Upper lobe of left lung (tissue), 6 donors: ENCODE measurements at regions not wholly inside any gene's neighbourhood (a gene's known extent, or its start where the extent isn't known, plus 50 kb on each side); places are given as distances from the start of the nearest gene placed in this dataset.

ENCODE experiments used
- ATAC-seq, 2 donors: fragments of 200-7000 bp; cut with Tn5 transposase; one replicate each; pipeline ENCODE4 v1.9.1; 2022; ENCODE audit warnings: mild to moderate bottlenecking in 2 of 2, moderate library complexity in 2 of 2; ENCODE audit not compliant: low FRiP score in 2 of 2
- DNase-seq, 2 donors: peaks; one replicate each; pipeline ENCODE4 v3.0.0-alpha.2; 2019 to 2020
- H3K27ac ChIP-seq, 4 donors: fragments of 200-600 bp; sonication (generic); one replicate each; pipeline ENCODE4 v1.5.1; 2016 to 2019
- H3K27me3 ChIP-seq, 4 donors: fragments of 200-600 bp; sonication (generic); one replicate each; pipeline ENCODE4 v1.5.1; 2017 to 2019
- H3K36me3 ChIP-seq, 4 donors: fragments of 200-600 bp; sonication (generic); one replicate each; pipeline ENCODE4 v1.5.1; 2016 to 2019
- H3K4me1 ChIP-seq, 4 donors: fragments of 200-600 bp; sonication (generic); one replicate each; pipeline ENCODE4 v1.5.1; 2018 to 2019
- H3K4me3 ChIP-seq, 4 donors: fragments of 200-600 bp; sonication (generic); one replicate each; pipeline ENCODE4 v1.5.1; 2017 to 2019; ENCODE audit warnings: mild to moderate bottlenecking in 2 of 4, moderate library complexity in 1 of 4
- H3K9me3 ChIP-seq, 4 donors: fragments of 200-600 bp; sonication (generic); one replicate each; pipeline ENCODE4 v1.5.1; 2018 to 2019
- EP300 ChIP-seq, 4 donors: sonication (generic); formaldehyde crosslinking; IDR thresholded peaks; one replicate each; pipeline ENCODE4 v1.5.1; 2017; ENCODE audit warnings: antibody characterized with exemption in 4 of 4, control low read depth in 2 of 4
- POLR2A ChIP-seq, 4 donors: fragments of 450-650 bp; IDR thresholded peaks; one replicate each; pipeline ENCODE4 v1.5.1; 2016 to 2017; ENCODE audit warnings: antibody characterized with exemption in 4 of 4, mild to moderate bottlenecking in 2 of 4
- POLR2AphosphoS5 ChIP-seq, 2 donors: sonication (generic); formaldehyde crosslinking; IDR thresholded peaks; one replicate each; pipeline ENCODE4 v1.5.1; 2017; ENCODE audit warnings: antibody characterized with exemption in 2 of 2
- WGBS, 2 donors: methylation state at CpG; one replicate each; pipeline ENCODE4 v1.1.5; 2017 to 2018; 5-methylcytosine and 5-hydroxymethylcytosine counted together
- TF ChIP-seq, protein P1 (sequence below), 6 experiments: fragments of 450-650 bp in 4 of 6; fragments of 200-600 bp in 2 of 6; sonication (generic) in 2 of 6; IDR thresholded peaks; one replicate each; pipeline ENCODE4 v1.5.1; 2016 to 2019; ENCODE audit warnings: antibody characterized with exemption in 6 of 6
- donor health status: DM: no; HTN: no; CAD: no; lungs with moderate emphysema.
- donor health status: DM: no; HTN: yes; CAD: no; lungs with severe emphysema.

DNA sequence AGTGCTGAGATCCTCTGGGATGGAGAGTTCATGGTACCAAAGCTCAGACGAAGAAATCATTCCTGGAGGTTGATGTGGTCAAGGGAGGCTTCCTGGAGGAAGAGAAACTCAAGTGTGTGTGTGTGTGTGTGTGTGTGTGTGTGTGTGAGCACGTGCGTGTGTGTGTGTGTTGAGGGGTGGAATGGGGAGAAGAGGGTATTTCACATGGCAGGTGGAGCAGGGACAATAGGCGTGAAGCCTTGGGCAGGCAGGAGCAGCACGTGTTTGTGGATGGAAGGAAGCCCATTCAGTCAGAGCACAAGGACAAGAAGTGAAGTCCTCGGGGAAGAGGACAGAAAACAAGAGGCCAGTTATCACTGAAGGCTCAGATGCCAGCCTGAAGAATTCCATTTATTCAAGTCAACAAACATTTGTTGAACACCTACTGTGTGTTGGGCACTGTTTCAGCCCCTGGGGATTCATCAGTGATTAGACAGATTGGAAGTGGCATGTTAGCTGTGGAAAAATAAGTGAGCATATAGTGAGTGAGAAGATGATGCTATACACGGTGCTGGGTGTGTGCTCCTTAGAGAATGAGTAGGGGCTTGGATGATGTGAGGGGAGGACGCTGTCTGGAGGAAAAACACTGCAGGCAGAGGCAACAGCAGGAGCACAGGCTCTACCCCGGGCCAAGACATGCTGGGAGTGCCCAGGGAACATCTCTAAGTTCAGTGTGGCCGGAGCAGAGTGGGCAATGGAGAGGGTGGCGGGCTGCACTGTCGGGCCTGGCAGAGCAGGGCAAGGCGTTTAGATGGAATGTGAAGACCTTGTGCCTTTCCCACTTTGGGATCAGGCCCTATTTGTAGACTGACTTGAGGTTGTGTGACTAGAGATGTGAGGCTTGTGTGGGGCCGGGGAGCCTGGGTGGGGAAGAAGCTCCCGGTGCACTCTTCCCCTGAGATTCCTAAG, 267.1 kb downstream of the CBLN1 start:
- ATAC-seq (no peak), DNase-seq (no peak)
- Histone ChIP-seq H3K4me3 (no peak overlapping the region), H3K9me3 (no peaks in the 10 kb centered on the region), H3K36me3 (no peaks in the 10 kb centered on the region), H3K27me3 (no peaks in the 10 kb centered on the region), H3K27ac (no peak overlapping the region), H3K4me1 (no peaks in the 10 kb centered on the region)
- TF ChIP-seq, protein P1, sequence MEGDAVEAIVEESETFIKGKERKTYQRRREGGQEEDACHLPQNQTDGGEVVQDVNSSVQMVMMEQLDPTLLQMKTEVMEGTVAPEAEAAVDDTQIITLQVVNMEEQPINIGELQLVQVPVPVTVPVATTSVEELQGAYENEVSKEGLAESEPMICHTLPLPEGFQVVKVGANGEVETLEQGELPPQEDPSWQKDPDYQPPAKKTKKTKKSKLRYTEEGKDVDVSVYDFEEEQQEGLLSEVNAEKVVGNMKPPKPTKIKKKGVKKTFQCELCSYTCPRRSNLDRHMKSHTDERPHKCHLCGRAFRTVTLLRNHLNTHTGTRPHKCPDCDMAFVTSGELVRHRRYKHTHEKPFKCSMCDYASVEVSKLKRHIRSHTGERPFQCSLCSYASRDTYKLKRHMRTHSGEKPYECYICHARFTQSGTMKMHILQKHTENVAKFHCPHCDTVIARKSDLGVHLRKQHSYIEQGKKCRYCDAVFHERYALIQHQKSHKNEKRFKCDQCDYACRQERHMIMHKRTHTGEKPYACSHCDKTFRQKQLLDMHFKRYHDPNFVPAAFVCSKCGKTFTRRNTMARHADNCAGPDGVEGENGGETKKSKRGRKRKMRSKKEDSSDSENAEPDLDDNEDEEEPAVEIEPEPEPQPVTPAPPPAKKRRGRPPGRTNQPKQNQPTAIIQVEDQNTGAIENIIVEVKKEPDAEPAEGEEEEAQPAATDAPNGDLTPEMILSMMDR (IDR thresholded peaks at IDR 0.05): no peak
- TF ChIP-seq POLR2AphosphoS5 (IDR thresholded peaks at IDR 0.05): no peak
- TF ChIP-seq POLR2A (IDR thresholded peaks at IDR 0.05): no peak
- no peak for TF ChIP-seq EP300 (IDR thresholded peaks at IDR 0.05)
- WGBS, 2 donors: 53 to 56% methylated on average over 15 of the region's 15 CpGs

DNA sequence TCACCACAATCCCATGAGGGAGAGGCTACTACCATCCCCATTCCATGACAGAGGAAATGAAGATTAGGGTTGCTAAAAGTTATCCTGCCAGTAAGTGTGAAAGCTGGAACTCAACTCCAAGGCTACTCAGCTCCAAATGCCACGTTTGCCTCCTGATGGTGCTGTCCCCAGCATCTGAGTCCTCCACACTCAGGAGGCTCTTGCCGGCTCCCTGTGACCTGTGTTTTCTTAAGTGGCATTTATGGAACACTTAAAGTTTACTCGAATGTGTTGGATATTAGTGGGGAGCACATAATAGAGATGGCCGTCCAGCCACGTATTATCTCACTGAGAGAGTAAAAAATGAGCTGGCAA, 267.9 kb downstream of the CBLN1 start:
- ATAC-seq (no peak), DNase-seq (no peak)
- Histone ChIP-seq H3K4me3 (no peak overlapping the region), H3K27ac (no peak overlapping the region), H3K4me1 (no peaks in the 10 kb centered on the region), H3K36me3 (no peaks in the 10 kb centered on the region), H3K9me3 (no peaks in the 10 kb centered on the region), H3K27me3 (no peaks in the 10 kb centered on the region)
- TF ChIP-seq POLR2A (IDR thresholded peaks at IDR 0.05) (no peak), EP300 (IDR thresholded peaks at IDR 0.05) (no peak), POLR2AphosphoS5 (IDR thresholded peaks at IDR 0.05) (no peak)
- TF ChIP-seq, protein P1 (IDR thresholded peaks at IDR 0.05): no peak
- WGBS, 2 donors: 44 to 46% methylated on average over 5 of the region's 5 CpGs

DNA sequence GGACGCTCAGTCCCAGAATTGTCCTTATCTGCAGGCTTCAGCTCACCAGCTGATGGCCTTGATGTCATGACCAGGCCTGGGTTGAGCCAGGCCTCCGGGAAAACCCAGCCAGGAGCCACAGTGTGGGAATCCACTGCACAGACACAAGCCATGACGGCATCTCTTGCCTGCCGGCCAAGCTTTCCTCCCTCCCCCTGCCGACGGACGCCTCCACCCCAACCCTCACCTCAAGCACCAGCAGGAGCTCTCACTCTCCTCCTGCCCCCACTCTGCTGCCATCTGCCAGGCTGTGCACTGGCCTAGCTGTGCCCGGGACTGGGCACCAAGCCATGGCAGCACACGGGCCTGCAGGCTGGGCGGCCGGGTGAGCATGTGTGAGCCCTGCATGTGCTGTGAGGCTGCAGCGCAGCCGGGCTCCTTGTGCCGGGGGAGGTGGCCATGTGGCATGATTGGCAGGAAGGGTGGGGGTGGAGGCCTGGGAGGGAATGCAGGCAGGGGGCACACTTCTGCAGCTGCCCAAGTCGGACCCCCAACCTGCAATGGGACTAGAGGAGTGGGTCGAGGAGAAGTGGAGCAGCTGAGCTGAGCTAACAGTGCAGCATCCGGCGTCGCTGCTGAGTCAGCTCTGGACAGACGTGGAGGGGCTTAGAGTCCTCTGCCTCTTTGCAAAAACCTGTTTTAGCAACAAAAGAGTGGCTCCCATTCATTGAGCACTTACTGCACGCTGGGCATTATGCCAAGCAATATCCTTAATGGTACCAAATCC, 268.5 kb downstream of the CBLN1 start:
- Histone ChIP-seq H3K36me3 (no peaks in the 10 kb centered on the region), H3K4me1 (no peaks in the 10 kb centered on the region), H3K27me3 (no peaks in the 10 kb centered on the region), H3K9me3 (no peaks in the 10 kb centered on the region), H3K27ac (no peak overlapping the region), H3K4me3 (no peak overlapping the region)
- DNase-seq (peak in 1 of 2 donors; percentile 72), ATAC-seq (peak; percentile 19 to 26)
- 46 to 53% methylated on average over 12 to 19 of the region's 21 CpGs for WGBS, 2 donors
- TF ChIP-seq POLR2AphosphoS5 (IDR thresholded peaks at IDR 0.05) (no peak), EP300 (IDR thresholded peaks at IDR 0.05) (no peak), POLR2A (IDR thresholded peaks at IDR 0.05) (no peak)
- TF ChIP-seq, protein P1 (IDR thresholded peaks at IDR 0.05): no peak

DNA sequence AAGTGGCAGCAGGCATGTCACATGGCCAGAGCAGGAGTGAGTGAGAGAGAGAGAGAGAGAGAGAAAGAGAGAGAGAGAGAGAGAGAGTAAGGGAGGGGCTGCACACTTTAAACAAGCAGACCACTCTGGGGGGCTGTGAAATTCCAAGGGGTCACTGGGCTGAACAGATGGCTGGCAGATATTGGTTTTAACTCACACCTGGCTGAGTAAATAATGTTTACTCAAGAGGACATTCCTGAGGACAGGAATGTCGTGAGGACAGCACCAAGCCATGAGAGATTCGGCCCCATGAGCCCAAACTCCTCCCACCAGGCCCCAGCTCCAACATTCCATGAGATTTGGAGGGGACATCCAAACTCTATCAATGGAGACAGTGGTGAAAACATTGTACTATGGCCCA, 269.7 kb downstream of the CBLN1 start:
- ATAC-seq (no peak), DNase-seq (no peak)
- Histone ChIP-seq H3K4me3 (no peak overlapping the region), H3K36me3 (no peaks in the 10 kb centered on the region), H3K9me3 (no peaks in the 10 kb centered on the region), H3K27me3 (no peaks in the 10 kb centered on the region), H3K4me1 (no peaks in the 10 kb centered on the region), H3K27ac (no peak overlapping the region)
- TF ChIP-seq POLR2A (IDR thresholded peaks at IDR 0.05) (no peak), POLR2AphosphoS5 (IDR thresholded peaks at IDR 0.05) (no peak), EP300 (IDR thresholded peaks at IDR 0.05) (no peak)
- TF ChIP-seq, protein P1 (IDR thresholded peaks at IDR 0.05): no peak
- WGBS, 2 donors: 26 to 38% methylated on average over 2 of the region's 2 CpGs
